GM21529 (cell line): ENCODE measurements at regions not wholly inside any gene's neighbourhood (a gene's known extent, or its start where the extent isn't known, plus 50 kb on each side); places are given as distances from the start of the nearest gene placed in this dataset.
A peak's percentile ranks its signal among the peaks of the same experiment; 100 is the strongest.
"Not testable (repeated sequence)": the region's sequence is repeated elsewhere in the genome, so short reads cannot be mapped to it uniquely, and the experiment has no call there.

Experiments
- ATAC-seq: cut with Tn5 transposase; IDR thresholded peaks from one replicate; pipeline ENCODE4 v1.9.1; 2021; ENCODE audit not compliant: unreplicated experiment

DNA sequence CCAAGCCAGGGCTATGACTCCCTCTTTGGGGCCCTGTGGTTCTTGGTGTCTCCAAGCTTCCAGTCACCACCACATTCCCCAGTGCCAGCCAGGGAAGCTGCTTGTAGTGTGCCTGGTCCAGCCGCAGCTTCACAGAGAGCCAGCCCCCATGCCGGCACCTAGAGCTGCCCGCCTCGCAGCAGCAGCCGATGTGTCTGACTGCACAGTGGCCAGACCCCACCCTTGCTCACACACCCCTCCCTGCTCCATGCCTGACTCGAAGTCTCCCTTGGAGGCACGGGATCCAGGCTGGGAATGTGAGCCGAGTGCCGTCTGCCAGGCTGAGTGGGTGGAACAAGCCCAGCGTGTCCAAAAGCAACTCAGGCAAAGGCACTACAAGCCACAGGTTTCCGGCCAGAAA, 123.3 kb upstream of the SFSWAP start:
- ATAC-seq, result no peak

- no peak for ATAC-seq
Observed at GRCh38 chr12:131589221-131589897, 121.5 kb upstream of the SFSWAP start.

- no peak for ATAC-seq
Observed at GRCh38 chr12:131589966-131590365, 120.9 kb upstream of the SFSWAP start.

DNA sequence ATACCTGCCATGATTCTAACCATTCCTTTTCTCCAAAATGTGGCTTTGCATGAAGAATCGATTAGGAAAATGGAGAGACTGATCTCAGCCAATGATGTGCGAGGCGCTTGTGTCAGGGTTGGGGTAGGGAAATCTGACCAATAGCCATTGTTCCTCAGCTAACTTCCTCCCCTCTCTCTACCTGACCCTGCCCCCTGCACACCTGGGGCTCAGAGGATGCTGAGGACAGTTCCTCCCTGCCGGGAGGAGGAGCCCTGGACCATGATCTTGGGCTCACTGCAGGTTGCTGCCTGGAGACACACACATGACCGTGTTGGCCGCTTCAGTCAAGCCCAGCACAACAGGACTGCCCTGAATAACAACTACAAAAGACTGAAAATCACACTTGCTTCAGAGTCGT, 119.8 kb upstream of the SFSWAP start:
- no peak for ATAC-seq

- no peak for ATAC-seq
Observed at GRCh38 chr12:131591714-131592709, 118.9 kb upstream of the SFSWAP start.

GRCh38 chr12:131592972-131593371, 117.9 kb upstream of the SFSWAP start:
- peak; percentile 100 for ATAC-seq

DNA sequence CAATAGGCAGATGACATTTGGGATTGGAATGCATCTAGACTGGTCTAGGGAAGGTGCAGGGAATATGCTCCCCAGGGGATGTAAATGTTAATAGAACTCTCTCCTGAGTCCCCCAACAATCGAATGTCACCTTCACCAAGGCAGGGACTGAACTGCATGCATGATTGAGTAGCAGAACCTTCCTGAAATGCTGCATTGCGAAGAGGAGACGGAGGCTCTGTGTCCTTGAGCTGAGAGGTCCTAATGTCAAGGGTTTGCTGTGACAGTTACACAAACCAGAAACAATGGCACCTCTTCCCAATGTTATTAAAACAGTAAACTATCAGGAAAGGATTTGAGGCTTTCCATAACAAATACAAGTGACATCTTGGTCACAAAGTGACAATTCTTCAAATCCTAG, 117.5 kb upstream of the SFSWAP start:
- ATAC-seq, result no peak

DNA sequence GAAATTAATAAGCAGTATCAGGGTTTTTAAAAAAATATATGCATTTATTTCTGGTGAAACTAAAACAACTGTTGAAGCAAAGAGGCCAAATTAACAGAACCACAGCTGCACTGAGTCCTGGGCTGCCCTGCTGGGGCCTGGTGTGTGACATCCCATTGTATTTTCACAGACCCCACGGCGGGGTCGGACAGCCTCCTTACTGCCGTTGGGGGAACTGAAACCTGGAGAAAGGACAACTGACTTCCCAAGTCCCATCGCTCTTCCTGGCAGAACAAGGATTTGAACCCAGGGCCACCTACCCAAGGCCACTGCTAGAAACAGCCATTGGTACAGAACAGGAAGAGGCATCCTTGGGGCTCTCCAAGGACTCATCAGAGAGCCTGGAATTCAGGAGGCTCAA, 114.8 kb upstream of the SFSWAP start:
- no peak for ATAC-seq

- no peak for ATAC-seq
Observed at GRCh38 chr12:131597333-131597732, 113.6 kb upstream of the SFSWAP start.

- ATAC-seq, result no peak
Observed at GRCh38 chr12:131598717-131599116, 112.2 kb upstream of the SFSWAP start.

- ATAC-seq, result no peak
Observed at GRCh38 chr12:131599190-131600159, 111.4 kb upstream of the SFSWAP start.

DNA sequence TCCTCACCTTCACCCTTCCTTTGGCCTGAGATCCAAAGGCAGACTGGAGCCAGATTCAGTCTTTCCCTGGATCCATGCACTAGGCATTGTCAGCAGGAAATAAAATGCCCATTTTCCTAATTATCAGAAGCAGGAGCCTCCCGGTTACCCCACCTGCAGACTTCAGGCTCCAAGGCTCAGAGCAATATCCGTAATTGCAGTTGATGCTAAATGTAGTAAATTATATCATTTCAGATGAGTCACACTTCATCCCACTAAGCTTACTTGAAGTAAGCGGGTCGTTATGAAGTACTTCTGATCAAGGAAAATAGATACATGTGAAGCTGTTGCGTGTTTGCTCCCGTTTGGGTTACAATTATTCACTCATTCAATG, 110.7 kb upstream of the SFSWAP start:
- ATAC-seq, result no peak

DNA sequence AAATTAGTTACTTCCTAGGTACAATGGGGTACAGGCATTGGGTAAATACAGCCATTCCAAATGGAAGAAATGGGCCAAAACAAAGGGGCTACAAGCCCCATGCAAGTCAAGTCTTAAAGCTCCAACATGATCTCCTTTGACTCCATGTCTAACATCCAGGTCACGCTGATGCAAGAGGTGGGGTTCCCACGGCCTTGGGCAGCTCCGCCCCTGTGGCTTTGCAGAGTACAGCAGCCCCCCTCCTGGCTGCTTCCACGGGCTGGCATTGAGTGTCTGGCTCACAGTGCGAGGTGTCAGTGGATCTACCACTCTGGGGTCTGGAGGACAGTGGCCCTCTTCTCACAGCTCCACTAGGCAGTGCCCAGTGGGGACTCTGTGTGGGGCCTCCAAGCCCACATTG, 109.4 kb upstream of the SFSWAP start:
- ATAC-seq, result not testable (repeated sequence)

DNA sequence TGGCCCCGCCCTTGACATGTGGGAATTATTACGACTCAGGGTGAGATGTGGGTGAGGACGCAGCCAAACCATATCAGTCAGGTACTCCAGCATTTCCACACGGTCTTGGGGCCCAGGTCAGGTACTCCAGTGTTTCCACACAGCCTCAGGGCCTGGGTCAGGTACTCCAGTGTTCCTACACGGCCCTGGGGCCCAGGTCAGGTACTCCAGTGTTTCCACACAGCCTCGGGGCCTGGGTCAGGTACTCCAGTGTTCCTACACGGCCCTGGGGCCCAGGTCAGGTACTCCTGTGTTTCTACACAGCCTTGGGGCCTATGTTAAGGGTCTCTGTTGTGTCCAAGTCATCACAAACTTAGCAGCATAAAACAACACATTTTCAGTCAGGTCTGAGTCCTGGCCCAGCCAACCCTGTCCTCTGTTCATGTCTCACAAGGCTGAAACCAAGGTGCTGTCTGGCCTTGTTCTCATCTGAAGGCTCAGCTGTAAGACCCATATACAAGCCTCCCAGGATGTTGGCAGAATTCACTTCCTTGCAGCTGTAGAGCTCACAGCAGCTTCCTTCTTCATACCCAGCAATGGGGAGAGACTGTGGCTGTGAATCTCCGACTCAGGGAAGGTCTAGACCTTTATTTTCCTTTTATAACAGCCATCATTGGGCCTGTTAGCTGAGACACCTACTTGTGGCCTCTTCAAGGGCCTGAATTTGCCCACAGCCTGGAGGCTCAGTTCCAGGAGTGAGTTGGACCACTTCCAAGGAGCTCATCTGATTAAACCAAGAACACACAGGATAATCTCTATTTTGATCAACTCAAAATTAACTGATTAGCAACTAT, 107.6 kb upstream of the SFSWAP start:
- ATAC-seq, result no peak

DNA sequence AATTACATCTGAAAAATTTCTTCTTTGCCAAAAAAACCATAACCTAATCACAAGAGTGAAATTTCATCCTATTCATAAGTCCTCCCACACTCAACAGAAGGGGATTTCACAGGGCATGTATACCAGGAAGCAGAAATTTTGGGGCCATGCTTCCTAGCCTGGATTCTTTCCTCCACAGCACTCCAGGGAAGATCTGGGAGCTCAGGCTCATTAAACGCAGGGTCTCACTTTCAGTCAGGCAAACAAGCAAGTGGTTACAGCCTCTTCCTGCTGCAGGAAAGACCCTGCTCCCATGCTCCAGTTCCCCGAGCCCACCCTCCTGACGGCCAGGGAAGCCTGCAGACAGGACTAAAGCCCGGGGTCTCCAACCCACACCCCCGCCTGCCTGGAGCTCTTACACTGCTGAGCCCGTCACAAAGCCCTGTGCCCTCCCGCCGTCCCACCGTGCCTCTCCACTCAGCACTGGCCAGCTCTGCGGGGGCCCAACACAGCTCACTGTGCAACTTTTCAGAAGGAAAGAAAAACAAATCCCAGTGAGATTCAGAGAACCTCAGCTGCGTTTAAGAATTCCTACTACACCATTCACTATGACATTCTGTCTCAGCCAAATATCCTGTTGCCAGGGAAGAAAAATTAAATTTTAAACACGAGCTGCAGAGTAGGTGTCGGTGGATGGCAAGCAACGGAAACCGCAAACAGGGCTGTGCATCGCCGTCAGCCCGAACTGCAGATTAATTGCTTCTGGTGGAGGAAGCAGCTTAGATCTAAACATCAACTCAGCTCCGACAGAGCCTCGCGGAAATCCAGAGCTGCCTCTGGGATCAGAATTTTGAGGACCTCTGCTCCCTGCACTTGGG, 106.7 kb upstream of the SFSWAP start:
- no peak for ATAC-seq

- no peak for ATAC-seq
Observed at GRCh38 chr12:131604859-131605258, 106.0 kb upstream of the SFSWAP start.

DNA sequence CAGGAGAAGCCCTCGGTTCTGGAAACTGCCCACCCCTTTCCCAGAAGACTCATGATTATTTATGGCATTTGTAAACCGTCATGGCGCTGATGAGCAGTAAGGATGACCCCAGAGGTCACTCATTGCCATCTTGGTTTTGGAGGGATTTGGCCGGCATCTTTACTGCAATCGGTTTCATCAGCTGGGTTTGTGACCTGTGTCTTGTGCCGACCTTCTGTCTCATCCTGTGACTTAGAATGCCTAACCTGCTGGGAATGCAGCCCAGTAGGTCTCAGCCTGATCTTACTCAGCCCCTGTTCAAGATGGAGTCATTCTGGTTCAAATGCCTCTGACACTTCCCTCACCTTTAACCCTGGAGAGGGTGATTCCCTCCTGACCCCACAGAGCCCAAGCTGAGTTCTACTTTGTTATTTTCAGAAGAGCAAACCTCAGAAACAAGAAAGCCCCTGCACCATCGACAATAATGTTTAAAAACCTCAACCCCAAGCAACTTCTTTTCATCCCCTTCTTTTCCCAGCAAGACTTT, 105.5 kb upstream of the SFSWAP start:
- no peak for ATAC-seq

DNA sequence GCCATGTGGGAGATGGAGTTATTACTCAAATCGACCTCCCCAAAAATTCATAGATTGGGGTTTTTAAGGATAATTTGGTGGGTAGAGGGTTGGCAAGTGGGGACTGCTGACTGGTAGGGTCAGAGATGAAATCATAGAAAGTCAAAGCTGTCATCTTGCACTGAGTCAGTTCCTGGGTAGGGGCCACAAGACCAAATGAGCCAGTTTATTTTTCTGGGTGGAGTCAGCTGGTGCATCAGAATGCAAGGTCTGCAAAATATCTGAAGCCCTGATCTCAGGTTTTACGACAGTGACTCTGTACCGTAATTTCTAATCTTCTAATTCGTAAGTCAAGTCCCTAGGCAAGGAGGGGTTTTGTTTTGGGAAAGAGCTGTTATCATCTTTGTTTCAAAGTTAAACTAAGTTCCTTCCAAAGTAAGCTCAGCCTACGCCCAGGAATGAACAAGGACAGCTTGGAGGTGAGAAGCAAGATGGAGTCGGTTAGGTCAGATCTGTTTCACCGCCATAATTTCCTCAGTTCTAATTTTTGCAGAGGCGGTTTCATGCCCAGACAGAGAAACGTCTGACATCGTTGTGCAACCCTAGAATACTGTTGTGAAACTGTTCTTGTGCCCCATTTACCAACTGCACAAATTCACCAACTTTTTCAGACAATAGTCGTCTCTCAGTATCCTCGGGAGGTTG, 104.5 kb upstream of the SFSWAP start:
- ATAC-seq, result no peak
